ENCODE measurements at regions not wholly inside any gene's neighbourhood (a gene's known extent, or its start where the extent isn't known, plus 50 kb on each side); places are given as distances from the start of the nearest gene placed in this dataset.
"Not testable (repeated sequence)": the region's sequence is repeated elsewhere in the genome, so short reads cannot be mapped to it uniquely, and the experiment has no call there.

DNA sequence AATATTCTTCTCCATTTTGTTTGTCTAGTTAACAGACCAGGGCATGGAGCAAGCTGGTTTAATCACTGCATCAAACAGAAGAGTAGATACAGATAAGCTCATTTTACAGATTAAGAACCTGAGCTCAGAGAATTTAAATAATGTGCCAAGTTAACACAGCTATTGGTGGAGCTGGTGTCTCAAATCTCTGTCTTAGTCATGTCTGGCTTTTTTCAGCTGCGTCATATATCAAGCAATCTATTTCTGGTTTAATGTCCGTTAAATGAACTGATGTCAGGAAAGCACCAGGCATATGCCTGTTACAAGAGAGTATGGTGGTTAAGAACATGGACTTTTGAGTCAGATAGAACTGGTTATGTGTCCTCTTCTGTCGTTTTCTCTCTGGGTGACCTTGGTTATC lies 79.8 kb upstream of the ADGRA3 start:
- DNase-seq (no peak), ATAC-seq (no peak)
- H3K27me3 ChIP-seq: no peaks in the 10 kb centered on the region
- intact Hi-C loops (cut with DNase I): no loop called here
- no peak overlapping the region for H3K4me3 ChIP-seq
- H3K9me3 ChIP-seq: no peaks in the 10 kb centered on the region
- H3K27ac ChIP-seq: no peak overlapping the region
- no peaks in the 10 kb centered on the region for H3K4me1 ChIP-seq
- H3K36me3 ChIP-seq: no peaks in the 10 kb centered on the region
- TF ChIP-seq, protein P1, sequence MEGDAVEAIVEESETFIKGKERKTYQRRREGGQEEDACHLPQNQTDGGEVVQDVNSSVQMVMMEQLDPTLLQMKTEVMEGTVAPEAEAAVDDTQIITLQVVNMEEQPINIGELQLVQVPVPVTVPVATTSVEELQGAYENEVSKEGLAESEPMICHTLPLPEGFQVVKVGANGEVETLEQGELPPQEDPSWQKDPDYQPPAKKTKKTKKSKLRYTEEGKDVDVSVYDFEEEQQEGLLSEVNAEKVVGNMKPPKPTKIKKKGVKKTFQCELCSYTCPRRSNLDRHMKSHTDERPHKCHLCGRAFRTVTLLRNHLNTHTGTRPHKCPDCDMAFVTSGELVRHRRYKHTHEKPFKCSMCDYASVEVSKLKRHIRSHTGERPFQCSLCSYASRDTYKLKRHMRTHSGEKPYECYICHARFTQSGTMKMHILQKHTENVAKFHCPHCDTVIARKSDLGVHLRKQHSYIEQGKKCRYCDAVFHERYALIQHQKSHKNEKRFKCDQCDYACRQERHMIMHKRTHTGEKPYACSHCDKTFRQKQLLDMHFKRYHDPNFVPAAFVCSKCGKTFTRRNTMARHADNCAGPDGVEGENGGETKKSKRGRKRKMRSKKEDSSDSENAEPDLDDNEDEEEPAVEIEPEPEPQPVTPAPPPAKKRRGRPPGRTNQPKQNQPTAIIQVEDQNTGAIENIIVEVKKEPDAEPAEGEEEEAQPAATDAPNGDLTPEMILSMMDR (IDR thresholded peaks at IDR 0.05): no peak

DNA sequence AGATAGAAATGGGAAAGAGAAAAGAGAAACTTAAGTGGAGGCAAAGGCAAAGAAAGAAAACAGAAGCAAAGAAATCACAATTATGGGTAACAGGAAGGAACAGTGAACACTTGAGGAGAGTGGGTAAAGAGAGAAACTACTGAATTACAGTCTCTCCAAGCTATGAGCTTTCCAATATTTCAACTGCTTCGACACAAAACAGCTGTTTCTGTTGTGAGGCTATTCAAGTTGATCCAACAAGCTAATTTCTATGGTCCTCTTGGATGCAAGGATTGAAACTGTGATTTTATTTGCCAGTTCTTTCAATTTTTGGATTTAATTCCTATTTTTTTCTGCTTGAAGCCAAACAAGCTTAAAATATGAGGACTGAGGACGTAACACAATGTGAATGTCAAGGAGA lies 80.5 kb upstream of the ADGRA3 start:
- DNase-seq (no peak), ATAC-seq (no peak)
- H3K4me1 ChIP-seq: no peaks in the 10 kb centered on the region
- no peak overlapping the region for H3K27ac ChIP-seq
- no peaks in the 10 kb centered on the region for H3K36me3 ChIP-seq
- H3K9me3 ChIP-seq: no peaks in the 10 kb centered on the region
- intact Hi-C loops (cut with DNase I): no loop called here
- H3K27me3 ChIP-seq: no peaks in the 10 kb centered on the region
- TF ChIP-seq, protein P1 (IDR thresholded peaks at IDR 0.05): no peak
- H3K4me3 ChIP-seq: no peak overlapping the region

DNA sequence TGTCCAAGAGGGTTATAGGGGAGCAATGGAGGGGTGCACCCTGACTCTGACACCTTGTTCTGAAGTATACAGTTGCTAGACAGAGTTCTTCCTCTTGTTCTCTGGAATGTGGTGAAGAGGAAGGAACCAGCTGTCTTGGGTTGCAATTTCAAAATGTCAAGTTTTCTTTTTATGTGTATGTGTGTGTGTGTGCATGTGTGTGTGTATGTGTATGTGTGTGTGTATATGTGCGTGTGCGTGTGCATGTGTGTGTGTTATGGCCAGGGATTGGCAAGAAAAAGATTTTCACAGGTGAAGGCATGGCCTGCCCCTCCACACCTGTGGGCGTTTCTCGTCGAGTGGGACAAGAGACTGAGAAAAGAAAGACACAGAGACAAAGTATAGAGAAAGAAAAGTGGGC lies 81.6 kb upstream of the ADGRA3 start:
- ATAC-seq (no peak), DNase-seq (no peak)
- Histone ChIP-seq H3K36me3 (no peaks in the 10 kb centered on the region), H3K27me3 (no peaks in the 10 kb centered on the region), H3K9me3 (no peaks in the 10 kb centered on the region), H3K4me3 (no peak overlapping the region), H3K27ac (no peak overlapping the region), H3K4me1 (no peaks in the 10 kb centered on the region)
- TF ChIP-seq, protein P1 (IDR thresholded peaks at IDR 0.05): no peak
- intact Hi-C loops (cut with DNase I): no loop called here

DNA sequence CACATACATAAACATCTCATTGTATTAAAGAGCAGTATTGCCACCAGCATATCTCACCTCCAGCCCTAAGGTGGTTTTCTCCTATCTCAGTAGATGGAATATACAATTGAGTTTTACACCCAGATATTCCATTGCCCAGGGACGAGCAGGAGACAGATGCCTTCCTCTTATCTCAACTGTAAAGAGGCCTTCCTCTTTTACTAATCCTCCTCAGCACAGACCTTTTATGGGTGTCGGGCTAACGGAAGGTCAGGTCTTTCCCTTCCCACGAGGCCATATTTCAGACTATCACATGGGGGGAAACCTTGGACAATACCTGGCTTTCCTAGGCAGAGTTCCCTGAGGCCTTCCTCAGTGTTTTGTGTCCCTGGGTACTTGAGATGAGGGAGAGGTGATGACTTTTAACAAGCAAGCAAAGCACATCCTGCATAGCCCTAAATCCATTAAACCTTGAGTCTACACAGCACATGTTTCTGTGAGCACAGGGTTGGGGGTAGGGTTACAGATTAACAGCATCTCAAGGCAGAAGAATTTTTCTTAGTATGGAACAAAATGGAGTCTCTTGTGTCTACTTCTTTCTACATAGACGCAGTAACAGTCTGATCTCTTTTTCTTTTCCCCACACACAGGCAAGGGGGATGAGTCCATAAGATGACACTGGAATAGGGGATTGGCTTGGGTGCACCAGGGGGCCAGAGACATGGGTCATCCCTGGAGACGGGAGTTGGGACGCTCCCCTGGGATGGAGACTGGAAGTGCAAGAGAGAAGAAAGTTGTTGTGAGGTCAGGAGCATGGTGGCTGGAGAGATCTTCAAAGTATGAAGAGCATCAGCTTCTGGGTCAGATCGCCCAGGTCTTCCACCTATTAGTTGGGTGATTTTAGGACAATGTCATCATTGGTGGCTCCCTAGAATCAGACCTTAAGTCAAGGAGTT lies 82.5 kb upstream of the ADGRA3 start:
- H3K4me1 ChIP-seq; H3K4me3 ChIP-seq; H3K9me3 ChIP-seq; H3K27ac ChIP-seq; H3K27me3 ChIP-seq; intact Hi-C loops (cut with DNase I); DNase-seq; H3K36me3 ChIP-seq; ATAC-seq: not testable (repeated sequence)

DNA sequence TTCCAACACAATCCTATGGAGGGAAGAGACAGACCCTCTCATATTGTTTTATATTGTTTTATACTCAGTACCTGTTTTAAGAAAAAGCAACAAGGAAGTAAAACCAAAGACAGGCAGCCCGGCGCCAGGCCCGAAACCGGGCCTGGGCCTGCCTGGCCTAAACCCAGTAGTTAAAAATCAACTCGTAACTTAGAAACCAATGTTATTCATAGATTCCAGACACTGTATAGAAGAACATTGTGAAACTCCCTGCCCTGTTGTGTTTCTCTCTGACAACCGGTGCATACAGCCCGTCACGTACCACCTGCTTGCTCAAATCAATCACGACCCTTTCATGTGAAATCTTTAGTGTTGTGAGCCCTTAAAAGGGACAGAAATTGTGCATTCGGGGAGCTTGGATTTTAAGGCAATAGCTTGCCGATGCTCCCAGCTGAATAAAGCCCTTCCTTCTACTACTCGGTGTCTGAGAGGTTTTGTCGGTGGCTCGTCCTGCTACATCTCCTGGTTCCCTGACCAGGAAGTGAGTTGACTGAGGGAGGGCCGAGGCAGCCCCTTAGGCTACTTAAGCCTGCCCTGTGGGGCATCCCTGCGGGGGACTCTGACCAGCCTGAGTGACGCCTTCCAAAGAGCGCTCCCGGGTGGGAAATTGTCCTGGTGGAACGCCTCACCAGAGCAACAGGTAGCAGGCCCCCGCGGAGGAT lies 83.5 kb upstream of the ADGRA3 start:
- H3K4me3 ChIP-seq, H3K9me3 ChIP-seq, DNase-seq: not testable (repeated sequence)

DNA sequence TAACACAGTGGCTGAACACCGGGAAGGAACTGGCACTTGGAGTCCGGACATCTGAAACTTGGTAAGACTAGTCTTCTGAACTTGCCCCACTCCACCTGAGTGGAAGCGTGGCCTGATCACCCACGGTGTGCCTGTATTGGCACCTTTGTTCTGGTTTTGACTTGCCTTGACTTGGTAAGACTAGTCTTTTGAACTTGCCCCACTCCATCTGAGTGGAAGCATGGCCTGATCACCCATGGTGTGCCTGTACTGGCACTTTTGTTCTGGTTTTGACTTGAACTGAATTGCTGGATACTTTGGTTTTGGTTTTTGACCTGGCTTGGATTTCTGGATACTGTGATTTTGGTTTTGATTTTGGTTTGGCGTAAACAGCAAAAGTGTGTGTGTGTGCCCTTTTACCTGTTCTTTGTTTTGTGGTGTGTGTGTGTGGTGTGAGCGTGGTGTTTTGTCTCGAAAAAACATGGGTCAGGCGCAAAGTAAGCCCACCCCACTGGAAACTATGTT lies 84.1 kb upstream of the ADGRA3 start:
- H3K27me3 ChIP-seq; intact Hi-C loops (cut with DNase I); DNase-seq; H3K36me3 ChIP-seq; H3K27ac ChIP-seq; H3K4me3 ChIP-seq; ATAC-seq; H3K9me3 ChIP-seq; H3K4me1 ChIP-seq: not testable (repeated sequence)

More for the DNA sequence above, 83.5 kb upstream of the ADGRA3 start:
- H3K27ac ChIP-seq; H3K36me3 ChIP-seq; H3K27me3 ChIP-seq; ATAC-seq; intact Hi-C loops (cut with DNase I); H3K4me1 ChIP-seq: not testable (repeated sequence)

DNA sequence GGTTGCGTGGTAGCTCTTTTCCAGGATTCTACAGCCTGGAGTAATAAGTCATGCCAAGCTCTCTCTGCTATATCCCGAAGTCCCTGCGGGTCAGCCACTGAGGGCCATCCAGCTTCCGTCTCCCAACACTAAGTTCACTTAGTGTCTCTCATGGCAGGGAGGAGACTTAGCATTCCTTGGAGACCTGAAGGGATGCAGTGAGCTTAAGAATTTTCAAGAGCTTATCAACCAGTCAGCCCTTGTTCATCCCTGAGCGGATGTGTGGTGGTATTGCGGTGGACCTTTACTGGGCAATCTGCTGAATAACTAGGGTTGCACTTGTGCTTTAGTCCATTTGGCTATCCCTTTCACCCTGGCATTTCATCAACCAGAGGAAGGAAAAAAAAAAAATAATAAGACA lies 85.8 kb upstream of the ADGRA3 start:
- H3K4me1 ChIP-seq; ATAC-seq; DNase-seq; H3K27me3 ChIP-seq; intact Hi-C loops (cut with DNase I); H3K4me3 ChIP-seq; H3K9me3 ChIP-seq; H3K27ac ChIP-seq; H3K36me3 ChIP-seq: not testable (repeated sequence)

All from upper lobe of right lung (tissue), 1 donor.